ENCODE measurements at regions not wholly inside any gene's neighbourhood (a gene's known extent, or its start where the extent isn't known, plus 50 kb on each side); places are given as distances from the start of the nearest gene placed in this dataset.
"Not testable (repeated sequence)": the region's sequence is repeated elsewhere in the genome, so short reads cannot be mapped to it uniquely, and the experiment has no call there.

DNA sequence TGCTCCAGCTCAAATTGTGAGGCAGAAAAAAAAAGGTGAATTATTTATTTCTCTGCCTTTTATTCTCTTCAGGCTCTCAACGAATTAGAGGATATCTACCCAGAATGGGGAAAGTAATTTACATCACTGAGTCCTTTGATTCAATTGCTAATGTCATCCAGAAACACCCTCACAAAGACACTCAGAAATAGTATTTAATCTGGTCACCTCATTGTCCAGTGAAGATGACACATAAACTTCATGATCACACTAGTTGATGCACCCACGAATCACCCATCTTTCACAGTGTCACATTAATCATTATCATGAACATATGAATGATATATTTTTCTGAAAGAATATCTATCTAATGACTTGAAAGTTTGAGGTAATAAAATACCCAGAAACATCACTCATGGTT is 868.5 kb downstream of the BRINP3 start:
- DNase-seq (no peak), ATAC-seq (no peak)
- ChIA-PET POLR2A (no interaction called here), CTCF (no interaction called here)
- Mint-ChIP-seq H3K9me3 (ENCODE audit: insufficient read depth) (peaks cover 4% of the 10 kb centered on the region), H3K27me3 (ENCODE audit: low read depth) (no peaks in the 10 kb centered on the region), H3K4me3 (no peak overlapping the region), H3K27ac (no peak overlapping the region), H3K4me1 (ENCODE audit: low read depth) (no peaks in the 10 kb centered on the region), H3K36me3 (ENCODE audit: low read depth) (no peaks in the 10 kb centered on the region)

DNA sequence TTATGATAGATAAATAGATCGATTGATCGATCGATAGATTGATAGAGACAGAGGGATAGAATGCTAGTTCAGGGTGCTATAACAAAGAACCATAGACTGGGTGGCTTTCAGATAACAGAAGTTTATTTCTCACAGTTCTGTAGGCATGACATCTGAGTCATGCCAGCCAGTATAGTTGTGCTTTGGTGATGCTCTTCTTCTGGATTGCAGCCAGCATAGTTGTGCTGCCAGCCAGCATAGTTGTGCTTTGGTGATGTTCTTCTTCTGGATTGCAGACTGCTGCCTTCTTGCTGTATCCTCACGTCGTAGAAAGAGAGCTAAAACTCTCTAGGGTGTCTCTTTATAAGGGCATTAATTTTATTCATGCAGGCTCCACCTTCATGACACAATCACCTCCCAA is 860.8 kb downstream of the BRINP3 start:
- peaks cover 9% of the 10 kb centered on the region for H3K9me3 Mint-ChIP-seq (ENCODE audit: insufficient read depth)
- no peaks in the 10 kb centered on the region for H3K4me1 Mint-ChIP-seq (ENCODE audit: low read depth)
- POLR2A ChIA-PET, result no interaction called here
- no peaks in the 10 kb centered on the region for H3K36me3 Mint-ChIP-seq (ENCODE audit: low read depth)
- CTCF ChIA-PET, result no interaction called here
- H3K27ac Mint-ChIP-seq, result no peak overlapping the region
- H3K4me3 Mint-ChIP-seq, result no peak overlapping the region
- ATAC-seq (no peak), DNase-seq (no peak)
- H3K27me3 Mint-ChIP-seq (ENCODE audit: low read depth), result no peaks in the 10 kb centered on the region

DNA sequence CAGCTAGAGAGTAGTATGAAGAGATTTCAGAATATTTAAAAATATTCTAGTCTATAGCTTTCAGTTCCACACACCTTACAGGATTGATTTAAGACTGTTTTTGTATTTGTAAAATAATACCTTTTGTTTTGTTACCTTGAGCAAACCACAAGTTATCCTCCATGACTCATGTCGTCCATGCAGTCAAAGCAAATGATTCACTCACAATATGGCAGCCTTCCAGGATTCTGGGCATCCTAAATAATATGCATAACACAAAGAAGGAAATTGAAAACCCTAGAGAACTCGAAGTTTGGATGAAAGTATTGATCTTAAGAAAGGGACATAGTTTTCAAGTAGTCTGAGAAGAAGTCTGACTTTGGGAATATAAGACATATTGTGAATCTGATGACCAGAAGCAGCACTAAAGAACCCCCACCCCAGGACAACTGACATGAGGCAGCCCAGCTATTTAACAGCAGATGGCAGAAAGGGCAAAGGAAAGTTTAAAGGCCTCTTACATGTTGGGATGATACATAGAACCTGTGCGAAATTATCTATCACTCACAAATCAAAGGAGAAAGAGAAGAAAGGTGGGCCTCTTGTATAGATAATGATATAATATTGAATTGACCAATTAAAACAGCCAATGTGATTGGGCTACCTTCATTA is 857.9 kb downstream of the BRINP3 start:
- Mint-ChIP-seq H3K27me3 (ENCODE audit: low read depth) (no peaks in the 10 kb centered on the region), H3K27ac (no peak overlapping the region), H3K4me1 (ENCODE audit: low read depth) (no peaks in the 10 kb centered on the region), H3K36me3 (ENCODE audit: low read depth) (no peaks in the 10 kb centered on the region), H3K4me3 (no peak overlapping the region), H3K9me3 (ENCODE audit: insufficient read depth) (peaks cover 9% of the 10 kb centered on the region)
- ChIA-PET POLR2A (no interaction called here), CTCF (no interaction called here)
- DNase-seq (no peak), ATAC-seq (no peak)

DNA sequence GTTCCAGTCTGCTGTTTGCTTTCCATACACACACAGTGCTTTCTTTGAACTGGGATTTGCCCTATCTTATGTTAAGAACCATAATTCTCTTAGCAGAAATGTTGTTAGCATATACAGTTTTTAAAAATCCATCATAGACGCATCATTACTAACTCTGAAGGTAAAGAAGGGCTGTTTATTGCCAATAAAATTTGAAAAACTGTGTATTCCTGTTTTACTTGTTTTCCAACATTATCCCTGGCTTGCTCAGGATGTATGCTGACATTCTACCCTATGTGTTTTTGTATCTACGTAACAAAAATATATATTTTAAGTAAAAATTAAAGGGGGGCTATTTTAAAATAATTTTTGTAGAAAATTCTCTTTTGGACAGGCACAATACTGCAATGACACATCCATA is 857.2 kb downstream of the BRINP3 start:
- H3K4me1 Mint-ChIP-seq (ENCODE audit: low read depth), result no peaks in the 10 kb centered on the region
- H3K27ac Mint-ChIP-seq, result no peak overlapping the region
- POLR2A ChIA-PET, result no interaction called here
- no peaks in the 10 kb centered on the region for H3K36me3 Mint-ChIP-seq (ENCODE audit: low read depth)
- no peaks in the 10 kb centered on the region for H3K27me3 Mint-ChIP-seq (ENCODE audit: low read depth)
- peaks cover 9% of the 10 kb centered on the region for H3K9me3 Mint-ChIP-seq (ENCODE audit: insufficient read depth)
- no peak overlapping the region for H3K4me3 Mint-ChIP-seq
- CTCF ChIA-PET, result no interaction called here
- ATAC-seq (no peak), DNase-seq (no peak)

DNA sequence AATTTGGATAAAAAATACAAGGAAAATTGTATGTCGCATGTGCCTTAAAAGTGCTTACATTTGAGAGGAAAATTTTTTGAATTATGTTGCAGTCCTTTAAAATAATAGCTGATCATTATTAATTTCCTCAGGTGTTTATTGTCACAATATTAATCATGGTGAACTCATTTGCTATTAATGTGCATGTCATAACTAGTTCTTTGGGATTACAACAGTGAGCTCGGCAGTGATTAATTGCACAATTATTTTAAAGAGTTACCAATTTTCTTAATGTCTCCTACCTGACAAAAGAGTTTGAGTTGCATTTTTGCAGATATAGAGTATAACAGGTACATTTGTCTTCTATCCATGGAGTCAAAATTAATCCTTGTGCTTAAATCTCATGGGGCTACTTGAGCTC is 854.3 kb downstream of the BRINP3 start:
- ChIA-PET POLR2A (no interaction called here), CTCF (no interaction called here)
- Mint-ChIP-seq H3K36me3 (ENCODE audit: low read depth) (no peaks in the 10 kb centered on the region), H3K27ac (no peak overlapping the region), H3K9me3 (ENCODE audit: insufficient read depth) (peaks cover 5% of the 10 kb centered on the region), H3K4me1 (ENCODE audit: low read depth) (no peaks in the 10 kb centered on the region), H3K27me3 (ENCODE audit: low read depth) (no peaks in the 10 kb centered on the region), H3K4me3 (no peak overlapping the region)
- no peak for ATAC-seq
- DNase-seq, result no peak

DNA sequence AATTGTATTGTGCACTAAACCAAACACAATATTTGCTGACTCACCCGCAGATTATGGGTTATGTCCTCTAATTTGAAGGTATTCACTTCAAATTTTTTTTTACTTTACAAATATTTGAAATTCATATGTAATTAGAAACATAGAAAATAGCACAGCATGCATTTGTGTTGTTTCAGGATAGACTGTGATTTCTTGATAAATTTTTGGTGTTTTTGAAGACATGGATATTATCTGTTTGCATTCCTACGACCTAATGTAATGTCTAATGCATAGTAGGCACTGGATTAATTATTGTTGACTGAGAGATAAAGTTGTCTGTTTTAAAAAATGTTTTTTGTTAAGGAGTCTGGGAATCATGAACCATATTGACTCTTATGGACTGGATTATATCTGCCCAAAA is 850.2 kb downstream of the BRINP3 start:
- Mint-ChIP-seq H3K9me3 (ENCODE audit: insufficient read depth) (peaks cover 10% of the 10 kb centered on the region), H3K4me1 (ENCODE audit: low read depth) (no peaks in the 10 kb centered on the region), H3K27ac (no peak overlapping the region), H3K36me3 (ENCODE audit: low read depth) (no peaks in the 10 kb centered on the region), H3K27me3 (ENCODE audit: low read depth) (no peaks in the 10 kb centered on the region), H3K4me3 (no peak overlapping the region)
- CTCF ChIA-PET, result no interaction called here
- POLR2A ChIA-PET, result no interaction called here
- DNase-seq (no peak), ATAC-seq (no peak)

DNA sequence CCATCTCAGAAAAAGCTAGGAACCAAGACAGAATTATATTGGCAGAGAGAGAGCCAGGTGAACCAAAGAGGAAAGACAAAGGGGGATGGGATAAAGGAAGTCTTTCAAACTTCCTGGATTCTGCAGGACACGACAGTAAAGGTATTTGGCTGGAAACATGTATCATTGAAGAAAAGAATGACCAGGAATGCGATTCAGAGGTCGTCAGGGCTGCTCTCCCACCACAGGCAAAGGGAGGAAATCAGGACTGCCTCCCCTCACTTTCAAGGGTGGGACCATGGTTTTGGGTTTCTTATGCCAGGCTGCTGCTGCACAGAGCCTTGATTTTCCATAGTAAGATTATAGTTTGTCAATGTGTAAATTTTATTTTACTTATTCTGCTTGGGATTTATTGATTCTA is 848.8 kb downstream of the BRINP3 start:
- H3K27ac Mint-ChIP-seq, result no peak overlapping the region
- H3K4me3 Mint-ChIP-seq, result no peak overlapping the region
- peaks cover 10% of the 10 kb centered on the region for H3K9me3 Mint-ChIP-seq (ENCODE audit: insufficient read depth)
- ATAC-seq, result no peak
- CTCF ChIA-PET, result no interaction called here
- no peaks in the 10 kb centered on the region for H3K36me3 Mint-ChIP-seq (ENCODE audit: low read depth)
- H3K27me3 Mint-ChIP-seq (ENCODE audit: low read depth), result no peaks in the 10 kb centered on the region
- POLR2A ChIA-PET, result no interaction called here
- DNase-seq, result no peak
- no peaks in the 10 kb centered on the region for H3K4me1 Mint-ChIP-seq (ENCODE audit: low read depth)

DNA sequence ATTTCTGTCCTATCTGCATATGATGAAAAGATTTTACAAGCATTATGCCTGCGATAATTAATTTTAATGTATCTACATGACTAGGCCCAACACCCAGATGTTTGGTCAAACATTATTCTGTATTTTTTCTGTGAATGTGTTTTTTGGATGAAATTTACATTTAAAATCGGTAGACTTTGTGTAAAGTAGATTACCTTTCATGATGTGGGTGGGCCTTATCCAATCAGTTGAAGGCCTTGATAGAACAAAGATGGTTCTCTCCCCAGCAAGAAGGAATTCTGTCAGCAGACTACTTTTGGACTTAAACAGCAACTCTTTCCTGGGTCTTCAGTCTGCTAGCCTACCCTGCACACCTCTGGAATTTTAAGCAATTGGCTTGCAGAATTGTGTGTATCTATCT is 844.0 kb downstream of the BRINP3 start:
- DNase-seq (no peak), ATAC-seq (no peak)
- POLR2A ChIA-PET, result no interaction called here
- no peak overlapping the region for H3K27ac Mint-ChIP-seq
- H3K4me1 Mint-ChIP-seq (ENCODE audit: low read depth), result no peaks in the 10 kb centered on the region
- peaks cover 5% of the 10 kb centered on the region for H3K9me3 Mint-ChIP-seq (ENCODE audit: insufficient read depth)
- no peaks in the 10 kb centered on the region for H3K27me3 Mint-ChIP-seq (ENCODE audit: low read depth)
- no peak overlapping the region for H3K4me3 Mint-ChIP-seq
- CTCF ChIA-PET, result no interaction called here
- H3K36me3 Mint-ChIP-seq (ENCODE audit: low read depth), result no peaks in the 10 kb centered on the region

DNA sequence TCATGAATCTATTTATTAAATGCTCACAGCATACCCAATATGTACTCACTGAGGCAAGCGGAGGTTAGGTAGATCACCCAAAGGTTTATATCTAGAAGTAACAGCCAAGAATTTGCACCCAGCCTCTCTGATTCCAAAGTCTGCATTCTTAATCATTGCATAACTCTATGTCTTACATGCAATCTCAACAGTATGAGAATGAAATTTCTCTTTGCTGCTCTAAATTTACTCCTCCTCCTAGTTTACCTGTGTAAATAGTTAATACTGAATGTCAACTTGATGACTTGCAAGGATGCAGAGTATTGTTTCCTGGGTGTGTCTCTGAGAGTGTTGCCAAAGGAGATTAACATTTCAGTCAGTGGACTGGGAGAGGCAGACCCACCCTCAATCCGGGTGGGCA is 840.6 kb downstream of the BRINP3 start:
- H3K27me3 Mint-ChIP-seq (ENCODE audit: low read depth), result no peaks in the 10 kb centered on the region
- H3K27ac Mint-ChIP-seq, result no peak overlapping the region
- no peaks in the 10 kb centered on the region for H3K36me3 Mint-ChIP-seq (ENCODE audit: low read depth)
- H3K4me1 Mint-ChIP-seq (ENCODE audit: low read depth), result no peaks in the 10 kb centered on the region
- DNase-seq (no peak), ATAC-seq (no peak)
- ChIA-PET CTCF (no interaction called here), POLR2A (no interaction called here)
- H3K9me3 Mint-ChIP-seq (ENCODE audit: insufficient read depth), result no peaks in the 10 kb centered on the region
- no peak overlapping the region for H3K4me3 Mint-ChIP-seq

DNA sequence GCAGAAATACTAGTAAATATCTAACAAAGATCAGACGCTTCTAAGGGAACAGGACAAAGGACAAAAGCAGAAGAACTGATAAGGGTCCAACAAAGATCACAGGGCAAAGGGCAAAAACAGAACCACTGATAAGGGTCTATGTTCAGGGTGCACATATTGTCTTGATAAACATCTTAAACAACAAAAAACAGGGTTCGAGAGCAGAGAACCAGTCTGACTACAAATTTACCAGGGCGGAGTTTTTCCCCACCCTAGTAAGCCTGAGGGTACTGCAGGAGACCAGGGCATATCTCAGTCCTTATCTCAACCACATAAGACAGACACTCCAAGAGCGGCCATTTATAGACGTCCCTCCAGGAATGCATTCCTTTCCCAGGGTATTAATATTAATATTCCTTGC is 833.5 kb downstream of the BRINP3 start:
- CTCF ChIA-PET; DNase-seq; H3K4me1 Mint-ChIP-seq (ENCODE audit: low read depth); ATAC-seq; H3K4me3 Mint-ChIP-seq; POLR2A ChIA-PET; H3K9me3 Mint-ChIP-seq (ENCODE audit: insufficient read depth); H3K27ac Mint-ChIP-seq; H3K36me3 Mint-ChIP-seq (ENCODE audit: low read depth); H3K27me3 Mint-ChIP-seq (ENCODE audit: low read depth): not testable (repeated sequence)

DNA sequence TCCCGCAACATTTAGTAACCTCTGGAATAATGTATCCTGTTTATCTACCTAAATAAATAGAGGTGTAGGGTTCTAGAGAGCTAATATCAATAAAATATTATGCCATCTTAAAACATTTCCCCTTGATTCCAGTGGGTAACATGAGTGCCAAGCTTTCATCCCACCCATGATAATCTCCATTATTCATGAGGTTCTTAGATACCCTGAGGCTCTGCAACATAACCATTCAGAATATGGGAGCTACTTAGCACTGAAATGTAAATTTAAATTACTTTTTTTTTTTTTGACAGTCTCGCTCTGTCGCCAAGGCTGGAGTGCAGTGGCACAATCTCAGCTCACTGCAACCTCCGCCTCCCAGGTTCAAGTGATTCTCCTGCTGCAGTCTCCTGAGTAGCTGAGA is 832.7 kb downstream of the BRINP3 start:
- Mint-ChIP-seq H3K4me3 (no peak overlapping the region), H3K27me3 (ENCODE audit: low read depth) (no peaks in the 10 kb centered on the region), H3K36me3 (ENCODE audit: low read depth) (no peaks in the 10 kb centered on the region), H3K4me1 (ENCODE audit: low read depth) (no peaks in the 10 kb centered on the region), H3K9me3 (ENCODE audit: insufficient read depth) (no peaks in the 10 kb centered on the region), H3K27ac (no peak overlapping the region)
- CTCF ChIA-PET, result no interaction called here
- ATAC-seq (no peak), DNase-seq (no peak)
- POLR2A ChIA-PET, result no interaction called here

DNA sequence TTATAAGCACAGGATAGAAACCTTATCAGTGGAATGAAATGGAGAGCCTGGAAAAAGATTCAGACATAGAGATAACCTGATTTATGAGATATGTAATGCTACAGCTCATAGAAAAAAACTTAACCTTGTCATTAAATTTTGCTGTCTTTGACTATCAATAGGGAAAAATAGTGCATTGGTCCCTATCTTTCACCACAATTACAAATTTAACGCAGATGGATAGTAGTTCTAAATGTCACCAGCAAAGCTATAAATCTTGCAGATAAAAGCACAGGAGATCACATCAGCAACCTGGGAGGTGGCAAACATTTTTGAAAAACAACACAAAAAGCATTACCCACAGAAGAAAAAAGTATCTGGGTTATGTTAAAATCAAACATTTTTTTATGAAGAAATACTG is 831.6 kb downstream of the BRINP3 start:
- Mint-ChIP-seq H3K9me3 (ENCODE audit: insufficient read depth) (no peaks in the 10 kb centered on the region), H3K4me1 (ENCODE audit: low read depth) (no peaks in the 10 kb centered on the region), H3K27me3 (ENCODE audit: low read depth) (no peaks in the 10 kb centered on the region), H3K36me3 (ENCODE audit: low read depth) (no peaks in the 10 kb centered on the region), H3K27ac (no peak overlapping the region), H3K4me3 (no peak overlapping the region)
- DNase-seq (no peak), ATAC-seq (no peak)
- ChIA-PET POLR2A (no interaction called here), CTCF (no interaction called here)

DNA sequence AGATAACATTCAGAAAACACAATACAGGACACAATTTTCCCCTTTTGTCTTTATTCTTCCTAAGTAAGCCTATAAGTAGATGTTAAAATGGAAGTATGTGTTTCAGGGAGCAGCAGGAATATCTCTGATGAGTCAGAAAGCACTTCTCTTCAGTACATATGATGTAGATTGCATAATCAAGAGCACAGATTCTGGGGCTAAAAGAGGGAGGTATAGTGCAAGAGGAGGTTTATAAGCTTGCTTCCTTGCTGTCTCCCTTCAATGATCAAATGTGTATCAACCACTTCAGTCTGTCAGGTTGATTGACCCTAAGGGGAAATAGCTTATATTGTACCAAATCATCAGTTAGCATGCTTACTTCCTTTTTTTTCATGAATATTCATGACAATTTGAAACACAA is 822.8 kb downstream of the BRINP3 start:
- DNase-seq, result no peak
- ATAC-seq, result no peak
- Mint-ChIP-seq H3K9me3 (ENCODE audit: insufficient read depth) (peaks cover 6% of the 10 kb centered on the region), H3K36me3 (ENCODE audit: low read depth) (no peaks in the 10 kb centered on the region), H3K27me3 (ENCODE audit: low read depth) (no peaks in the 10 kb centered on the region), H3K27ac (no peak overlapping the region), H3K4me3 (no peak overlapping the region), H3K4me1 (ENCODE audit: low read depth) (no peaks in the 10 kb centered on the region)
- POLR2A ChIA-PET, result no interaction called here
- CTCF ChIA-PET, result no interaction called here
